ENCODE measurements at regions not wholly inside any gene's neighbourhood (a gene's known extent, or its start where the extent isn't known, plus 50 kb on each side); places are given as distances from the start of the nearest gene placed in this dataset.
"Not testable (repeated sequence)": the region's sequence is repeated elsewhere in the genome, so short reads cannot be mapped to it uniquely, and the experiment has no call there.

DNA sequence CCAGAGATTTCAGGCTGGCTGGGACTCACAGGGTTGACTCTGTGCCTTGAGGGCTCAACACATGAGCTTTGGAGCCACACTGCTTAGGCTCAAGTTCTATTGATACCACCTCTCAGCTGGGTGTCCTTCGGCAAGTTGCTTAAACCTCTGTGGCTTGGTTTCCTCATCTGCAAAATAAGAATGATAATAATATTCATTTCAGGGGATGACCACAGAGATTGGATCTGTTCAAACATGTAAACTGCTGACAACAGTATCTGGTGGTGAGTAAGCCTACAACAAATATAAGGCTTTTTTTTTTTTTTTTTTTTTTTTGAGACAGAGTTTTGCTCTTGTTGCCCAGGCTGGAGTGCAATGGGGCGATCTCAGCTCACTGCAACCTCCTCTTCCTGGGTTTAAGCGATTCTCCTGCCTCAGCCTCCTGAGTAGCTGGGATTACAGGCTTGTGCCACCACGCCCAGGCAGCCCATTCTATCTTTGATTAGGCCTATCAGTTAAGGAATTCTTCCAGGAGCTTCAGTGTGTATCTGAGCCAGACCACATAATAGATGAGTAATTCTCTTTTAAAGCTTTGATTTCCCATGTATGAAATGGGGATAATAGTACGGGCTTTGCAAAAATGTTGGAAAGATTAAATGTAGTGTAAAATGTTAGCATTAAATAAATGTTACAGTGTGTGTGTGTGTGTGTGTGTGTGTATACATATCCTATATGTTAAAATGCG lies 437.6 kb downstream of the PRDM2 start:
- DNase-seq (ENCODE audit: low read depth, low spot score): no peak

DNA sequence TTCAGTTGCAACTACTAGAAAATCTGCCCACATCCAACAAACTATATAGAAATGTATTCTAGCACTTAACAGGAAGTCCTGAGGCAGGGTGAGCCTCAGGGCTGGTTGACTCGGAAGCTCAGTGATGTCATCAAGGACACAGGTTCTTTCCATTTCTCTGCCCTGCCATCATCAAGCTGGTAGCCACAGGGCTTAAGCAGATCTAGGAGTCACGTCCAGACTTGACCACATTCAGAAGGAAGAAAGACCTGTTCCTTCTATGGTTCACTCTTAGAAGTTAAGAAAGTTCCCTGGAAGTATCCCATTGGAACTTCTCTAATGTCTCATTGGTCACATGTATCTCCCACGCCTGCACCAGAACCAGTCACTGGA lies 438.1 kb downstream of the PRDM2 start:
- no peak for DNase-seq (ENCODE audit: low read depth, low spot score)

DNA sequence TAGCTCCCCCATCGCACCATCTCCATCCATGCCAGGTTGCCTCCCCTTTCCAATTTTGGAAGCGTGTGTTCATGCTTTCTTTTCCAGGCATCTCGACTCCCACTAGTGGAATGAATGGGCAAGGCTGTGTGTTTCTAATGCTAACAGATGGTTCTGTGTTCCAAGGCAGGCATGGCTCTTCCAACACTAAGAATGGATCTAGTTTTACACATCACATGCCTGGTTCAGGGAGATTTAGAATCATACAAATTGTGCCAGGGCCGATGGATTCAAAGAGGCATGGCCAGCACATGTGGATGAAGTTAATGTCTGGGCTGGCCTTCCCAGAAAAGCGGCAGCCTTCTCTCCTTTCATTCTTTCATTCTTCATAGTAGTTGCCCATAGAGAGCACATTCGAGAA lies 438.7 kb downstream of the PRDM2 start:
- no peak for DNase-seq (ENCODE audit: low read depth, low spot score)

DNA sequence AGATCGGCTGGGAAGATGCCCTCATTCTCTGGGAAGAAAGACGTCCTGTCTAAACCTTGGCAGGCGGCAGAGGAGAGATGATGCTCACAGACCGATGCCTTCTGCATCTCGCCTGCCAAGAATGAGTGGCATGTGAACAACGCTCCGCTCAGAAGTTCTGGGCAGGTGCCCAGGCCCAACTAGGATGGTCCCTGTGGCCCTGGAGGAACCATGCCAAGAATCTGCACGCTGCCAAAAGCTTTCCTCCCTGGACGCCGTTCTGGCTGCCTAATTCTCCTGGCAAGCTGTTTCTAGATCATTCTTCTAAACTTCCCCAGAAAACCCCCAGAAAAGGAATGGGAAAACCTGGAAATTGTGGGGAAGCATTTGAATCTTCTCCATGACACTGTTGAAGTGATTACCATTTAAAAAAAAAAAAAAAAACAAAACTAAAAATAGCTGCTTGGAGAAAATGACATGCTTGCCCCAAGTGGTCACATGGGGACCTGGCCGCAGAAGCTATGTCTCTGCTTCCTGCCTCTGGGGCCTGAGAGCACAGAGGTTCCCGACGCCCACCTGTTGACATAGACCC lies 440.9 kb downstream of the PRDM2 start:
- DNase-seq (ENCODE audit: low read depth, low spot score): no peak

DNA sequence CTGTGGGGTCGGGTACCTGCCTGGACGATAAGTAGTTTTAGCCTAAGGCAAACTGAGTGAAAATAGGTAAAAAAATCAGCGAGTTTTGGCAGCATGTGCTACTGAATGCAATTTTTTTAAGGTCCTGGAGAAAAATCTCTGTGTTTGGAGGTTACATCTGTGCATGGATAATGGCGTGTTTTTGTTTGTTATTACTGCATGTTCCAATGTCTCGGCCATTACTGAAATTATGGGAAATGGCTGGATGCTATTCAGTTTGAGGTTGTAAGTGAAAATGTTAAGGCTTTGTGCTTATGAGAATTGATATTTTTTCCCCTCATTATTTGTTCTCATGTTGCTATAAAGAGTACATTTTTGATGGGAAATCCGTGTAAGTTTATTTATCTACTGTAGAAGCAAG lies 441.7 kb downstream of the PRDM2 start:
- no peak for DNase-seq (ENCODE audit: low read depth, low spot score)

- no peak for DNase-seq (ENCODE audit: low read depth, low spot score)
Observed at GRCh38 chr1:14142397-14143100, 442.6 kb downstream of the PRDM2 start.

DNA sequence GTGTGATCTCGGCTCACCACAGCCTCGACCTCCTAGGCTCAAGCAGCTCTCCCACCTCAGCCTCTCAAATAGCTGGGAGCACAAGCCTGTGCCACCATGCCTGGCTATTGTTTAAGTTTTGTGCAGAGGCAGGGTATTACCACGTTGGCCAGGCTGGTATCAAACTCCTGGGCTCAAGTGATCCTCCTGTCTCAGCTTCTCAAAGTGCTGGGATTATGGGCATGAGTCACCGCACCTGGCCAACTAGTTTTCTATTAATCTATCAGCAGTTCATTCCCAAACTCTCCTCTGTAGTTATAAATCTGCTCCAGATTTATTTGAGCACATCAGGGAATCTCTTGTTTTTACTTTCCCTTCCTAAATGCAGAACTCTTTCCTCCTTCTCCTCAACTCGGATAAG lies 443.8 kb downstream of the PRDM2 start:
- DNase-seq (ENCODE audit: low read depth, low spot score): no peak

- no peak for DNase-seq (ENCODE audit: low read depth, low spot score)
Observed at GRCh38 chr1:14148526-14148925, 448.5 kb downstream of the PRDM2 start.

DNA sequence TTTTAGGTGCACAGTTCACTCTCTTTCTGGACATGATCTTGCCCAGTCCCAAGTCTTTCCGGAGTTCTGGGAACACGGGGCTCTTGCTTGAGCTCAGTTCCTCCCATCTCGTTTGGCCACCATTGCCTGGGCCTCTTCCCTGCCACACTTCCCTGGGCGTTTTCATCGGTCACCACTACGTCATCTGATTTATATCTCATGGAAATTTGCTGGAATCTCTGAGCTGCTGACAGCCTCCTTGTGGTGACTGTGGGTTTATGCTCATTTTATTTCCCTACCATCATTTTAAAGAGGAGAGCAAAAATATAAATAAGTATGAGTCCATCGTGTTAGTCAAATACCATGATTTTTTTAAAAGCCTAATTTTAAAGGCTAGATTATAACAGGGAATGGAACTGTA lies 449.1 kb upstream of the KAZN start:
- no peak for DNase-seq (ENCODE audit: low read depth, low spot score)

DNA sequence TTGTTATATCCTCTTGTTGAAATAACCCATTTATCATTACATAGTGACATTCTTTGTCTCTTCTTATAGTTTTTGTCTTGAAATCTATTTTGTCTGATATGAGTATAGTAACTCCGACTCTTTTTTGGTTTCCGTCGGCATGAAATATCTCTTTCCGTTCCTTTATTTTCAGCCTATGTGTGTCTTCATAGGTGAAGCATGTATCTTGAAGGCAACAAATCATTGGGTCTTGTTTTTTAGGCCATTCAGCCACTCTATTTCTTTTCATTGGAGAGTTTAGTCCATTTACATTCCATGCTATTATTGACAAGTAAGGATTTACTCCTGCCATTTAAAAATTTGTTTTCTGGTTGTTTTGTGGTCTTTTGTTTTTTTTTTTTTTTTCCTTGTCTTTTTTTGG lies 441.9 kb upstream of the KAZN start:
- DNase-seq (ENCODE audit: low read depth, low spot score): no peak

DNA sequence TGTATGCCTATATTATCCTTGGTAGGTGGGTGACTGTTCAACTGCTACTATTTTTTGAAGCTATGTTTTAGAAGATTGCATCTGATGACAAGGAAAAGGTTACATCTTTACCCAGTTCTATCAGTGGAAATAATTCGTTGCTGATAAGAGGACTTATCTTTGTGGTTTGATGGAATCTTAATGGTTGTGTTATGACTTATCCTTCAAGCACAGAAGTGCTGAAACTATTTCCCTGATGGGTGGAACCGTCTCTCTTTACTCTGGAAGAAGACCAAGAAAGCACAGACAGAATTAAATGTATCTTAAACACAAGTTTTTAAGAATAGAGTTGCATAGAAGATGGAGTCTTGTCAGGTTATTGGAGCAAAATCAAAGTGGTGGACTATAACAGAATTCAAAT lies 437.7 kb upstream of the KAZN start:
- no peak for DNase-seq (ENCODE audit: low read depth, low spot score)

- no peak for DNase-seq (ENCODE audit: low read depth, low spot score)
Observed at GRCh38 chr1:14163246-14163645, 435.2 kb upstream of the KAZN start.

- no peak for DNase-seq (ENCODE audit: low read depth, low spot score)
Observed at GRCh38 chr1:14165371-14165801, 433.1 kb upstream of the KAZN start.

DNA sequence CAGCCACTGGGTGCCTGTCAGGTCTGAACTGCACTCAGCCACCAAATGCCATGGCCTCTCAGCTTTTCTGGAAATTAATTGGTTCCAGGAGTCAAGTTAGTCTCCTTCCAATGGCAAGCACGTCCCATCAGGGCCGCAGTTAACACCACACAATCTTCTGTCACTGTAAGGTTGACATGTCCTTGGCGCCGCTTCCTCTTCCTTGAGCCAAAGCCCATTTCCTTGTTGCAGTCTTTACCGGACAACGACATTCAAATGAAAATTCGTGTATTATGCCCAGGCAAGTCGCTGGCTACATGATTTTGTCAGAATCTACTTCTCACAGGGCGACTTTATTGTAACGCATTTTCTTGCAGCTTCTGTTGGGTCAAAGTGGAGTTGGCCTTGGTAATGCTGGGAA lies 430.6 kb upstream of the KAZN start:
- DNase-seq (ENCODE audit: low read depth, low spot score): no peak

GRCh38 chr1:14168326-14169063 lies 430.0 kb upstream of the KAZN start:
- DNase-seq (ENCODE audit: low read depth, low spot score): no peak

- no peak for DNase-seq (ENCODE audit: low read depth, low spot score)
Observed at GRCh38 chr1:14173598-14173997, 424.9 kb upstream of the KAZN start.

DNA sequence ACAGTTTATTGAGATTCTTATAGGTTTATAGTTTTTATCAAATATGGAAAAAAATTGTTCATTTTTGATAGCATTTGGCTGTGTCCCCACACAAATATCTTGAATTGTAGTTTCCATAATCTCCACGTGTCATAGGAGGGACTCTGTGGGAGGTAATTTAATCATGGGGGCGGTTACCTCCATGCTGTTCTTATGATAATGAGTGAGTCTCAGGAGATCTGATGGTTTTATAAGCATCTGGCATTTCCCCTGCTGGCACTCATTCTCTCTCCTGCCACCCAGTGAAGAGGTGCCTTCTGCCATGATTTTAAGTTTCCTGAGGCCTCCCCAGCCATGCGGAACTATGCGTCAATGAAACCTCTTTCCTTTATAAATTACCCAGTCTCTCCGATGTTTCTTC lies 420.6 kb upstream of the KAZN start:
- DNase-seq (ENCODE audit: low read depth, low spot score): not testable (repeated sequence)

DNA sequence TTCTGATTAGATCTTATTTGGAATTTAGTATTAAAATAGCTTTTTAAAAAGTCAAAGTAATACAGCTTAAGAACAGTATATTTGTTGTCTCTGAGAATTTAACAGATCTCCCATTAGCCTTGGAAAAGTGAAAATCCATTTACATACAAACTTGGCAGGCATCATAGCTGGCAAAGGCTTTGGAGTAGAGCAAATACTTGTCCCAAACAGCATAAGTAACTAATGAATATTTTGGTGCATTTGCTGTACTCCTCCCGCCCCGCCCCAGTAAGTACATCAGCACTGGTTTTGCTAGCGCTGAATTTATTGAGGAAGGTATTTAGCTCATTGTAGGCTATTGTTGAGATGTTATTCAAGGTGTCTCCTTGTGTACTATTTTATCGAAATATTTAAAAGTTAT lies 417.7 kb upstream of the KAZN start:
- no peak for DNase-seq (ENCODE audit: low read depth, low spot score)

- DNase-seq (ENCODE audit: low read depth, low spot score): no peak
Observed at GRCh38 chr1:14181191-14181795, 417.2 kb upstream of the KAZN start.

DNA sequence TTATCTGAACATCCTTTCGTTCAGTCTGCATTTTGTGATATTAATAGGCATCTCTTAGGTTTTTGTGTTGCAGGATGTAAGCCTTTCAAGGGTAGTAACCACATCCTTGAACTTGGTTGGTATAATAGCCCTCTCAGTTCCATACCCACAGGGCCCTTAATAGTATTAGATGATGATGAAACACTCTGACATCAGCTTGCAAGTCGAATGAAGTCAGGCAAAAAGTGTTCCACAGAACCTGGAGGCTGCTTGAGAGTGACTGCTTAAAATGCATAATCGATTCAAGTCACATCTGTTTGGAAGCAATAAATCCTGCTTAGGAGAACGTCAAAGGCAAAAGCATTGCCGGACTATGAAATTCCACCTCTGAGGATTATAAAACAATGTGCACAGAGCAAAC lies 415.6 kb upstream of the KAZN start:
- DNase-seq (ENCODE audit: low read depth, low spot score): no peak

GRCh38 chr1:14183329-14183728 lies 415.2 kb upstream of the KAZN start:
- no peak for DNase-seq (ENCODE audit: low read depth, low spot score)

- no peak for DNase-seq (ENCODE audit: low read depth, low spot score)
Observed at GRCh38 chr1:14184454-14184853, 414.0 kb upstream of the KAZN start.

All from brain pericyte (primary cell).